Activated T-cell treated with anti-CD3 and anti-CD28 coated beads for 1 hour (primary cell): ENCODE measurements at regions not wholly inside any gene's neighbourhood (a gene's known extent, or its start where the extent isn't known, plus 50 kb on each side); places are given as distances from the start of the nearest gene placed in this dataset.
"Not testable (repeated sequence)": the region's sequence is repeated elsewhere in the genome, so short reads cannot be mapped to it uniquely, and the experiment has no call there.

ENCODE experiments used
- DNase-seq: peaks from one replicate; pipeline ENCODE4 v3.0.0-alpha.2; 2020; ENCODE audit warnings: low read depth

- no peak for DNase-seq
These were observed 158.5 kb downstream of the KLRB1 start for GRCh38 chr12:9449181-9449580.

- DNase-seq, result not testable (repeated sequence)
These were observed 159.1 kb downstream of the KLRB1 start for GRCh38 chr12:9448648-9449047.

- peak; percentile 88 for DNase-seq
These were observed 159.7 kb downstream of the KLRB1 start for GRCh38 chr12:9447791-9448614.

- not testable (repeated sequence) for DNase-seq
These were observed 160.6 kb downstream of the KLRB1 start for GRCh38 chr12:9446883-9447761.

GRCh38 chr12:9440428-9440827 lies 167.3 kb downstream of the KLRB1 start:
- not testable (repeated sequence) for DNase-seq

GRCh38 chr12:9435682-9436081 lies 172.0 kb downstream of the KLRB1 start:
- not testable (repeated sequence) for DNase-seq

- not testable (repeated sequence) for DNase-seq
These were observed 177.3 kb downstream of the KLRB1 start for GRCh38 chr12:9430385-9430784.

GRCh38 chr12:9428856-9429255 lies 178.9 kb downstream of the KLRB1 start:
- not testable (repeated sequence) for DNase-seq

- DNase-seq, result not testable (repeated sequence)
These were observed 182.3 kb downstream of the KLRB1 start for GRCh38 chr12:9425429-9425828.

- not testable (repeated sequence) for DNase-seq
These were observed 183.5 kb downstream of the KLRB1 start for GRCh38 chr12:9424175-9424740.

- DNase-seq, result not testable (repeated sequence)
These were observed 185.0 kb downstream of the KLRB1 start for GRCh38 chr12:9422689-9423088.

- DNase-seq, result not testable (repeated sequence)
These were observed 186.1 kb downstream of the KLRB1 start for GRCh38 chr12:9421520-9422086.

- DNase-seq, result not testable (repeated sequence)
These were observed 186.7 kb downstream of the KLRB1 start for GRCh38 chr12:9420817-9421519.

GRCh38 chr12:9418669-9419041 lies 189.1 kb downstream of the KLRB1 start:
- DNase-seq, result not testable (repeated sequence)

GRCh38 chr12:9417947-9418668 lies 189.6 kb downstream of the KLRB1 start:
- DNase-seq, result not testable (repeated sequence)

GRCh38 chr12:9417341-9417740 lies 190.4 kb downstream of the KLRB1 start:
- DNase-seq, result not testable (repeated sequence)

GRCh38 chr12:9416346-9416745 lies 191.4 kb downstream of the KLRB1 start:
- not testable (repeated sequence) for DNase-seq

GRCh38 chr12:9415898-9416297 lies 191.8 kb downstream of the KLRB1 start:
- DNase-seq, result not testable (repeated sequence)

GRCh38 chr12:9413862-9414261 lies 193.9 kb downstream of the KLRB1 start:
- not testable (repeated sequence) for DNase-seq

- not testable (repeated sequence) for DNase-seq
These were observed 195.3 kb downstream of the KLRB1 start for GRCh38 chr12:9412459-9412858.
